H1 (cell line): ENCODE measurements at regions not wholly inside any gene's neighbourhood (a gene's known extent, or its start where the extent isn't known, plus 50 kb on each side); places are given as distances from the start of the nearest gene placed in this dataset.

ENCODE experiments used
- CTCF ChIA-PET: fragments of 300-600 bp; sonication (Branson Sonifier 250); formaldehyde crosslinking; loops from one replicate; lab custom pipeline; 2021; ENCODE audit not compliant: partially characterized antibody; lab: Charles Lee
- POLR2A ChIA-PET: fragments of 300-600 bp; sonication (Branson Sonifier 250); formaldehyde crosslinking; loops from one replicate; lab custom pipeline; 2021; ENCODE audit warnings: inconsistent platforms; ENCODE audit not compliant: partially characterized antibody; lab: Charles Lee
- DNase-seq, 2 experiments: peaks; one replicate each; pipeline versions ENCODE4 v3.0.0 to v3.0.0-alpha.2; 2010 to 2022; ENCODE audit warnings: low spot score in 2 of 2, low read depth in 1 of 2, mixed read lengths in 1 of 2
- FAIRE-seq: peaks from 2 replicates; lab custom pipeline; 2011; peaks lifted over from hg19 to GRCh38; lab: Jason Lieb, UNC
- H2AFZ ChIP-seq: 2 replicates; pipeline ENCODE4 v1.8.1; 2012; ENCODE audit warnings: low read length, inconsistent platforms
- H2AK5ac ChIP-seq: 2 replicates; pipeline ENCODE4 v1.6.1; 2013; ENCODE audit warnings: low read depth, low read length
- H2BK120ac ChIP-seq: replicated peaks from 2 replicates; pipeline ENCODE3; 2013; ENCODE audit warnings: low read depth, low read length, inconsistent platforms
- H2BK12ac ChIP-seq: 2 replicates; pipeline ENCODE4 v1.6.1; 2013; ENCODE audit warnings: low read depth, low read length
- H2BK15ac ChIP-seq: 2 replicates; pipeline ENCODE4 v1.6.1; 2013; ENCODE audit warnings: low read length
- H2BK20ac ChIP-seq: 2 replicates; pipeline ENCODE4 v1.6.1; 2013; ENCODE audit warnings: low read length
- H2BK5ac ChIP-seq: 2 replicates; pipeline ENCODE4 v1.6.1; 2013; ENCODE audit warnings: low read depth, low read length
- H3K14ac ChIP-seq: 2 replicates; pipeline ENCODE4 v1.6.1; 2013; ENCODE audit warnings: inconsistent platforms; ENCODE audit not compliant: insufficient read length
- H3K18ac ChIP-seq: 2 replicates; pipeline ENCODE4 v1.6.1; 2013; ENCODE audit warnings: low read length; ENCODE audit errors: extremely low read depth
- H3K23ac ChIP-seq: 2 replicates; pipeline ENCODE4 v1.6.1; 2013; ENCODE audit warnings: inconsistent platforms; ENCODE audit not compliant: insufficient read length
- H3K23me2 ChIP-seq: 2 replicates; pipeline ENCODE4 v1.6.1; 2013; ENCODE audit warnings: low read depth, low read length
- H3K27ac ChIP-seq: 2 replicates; pipeline ENCODE4 v1.6.1; 2011; ENCODE audit warnings: low read depth, low read length, inconsistent platforms
- H3K27me3 ChIP-seq, 4 experiments: replicated peaks in 1 of 4; 1 replicate in 1 of 4; 2 replicates in 3 of 4; pipeline versions ENCODE4 v1.6.1 to v1.8.1; 2011 to 2013; ENCODE audit warnings: low read length in 3 of 4, mild to moderate bottlenecking in 3 of 4, inconsistent platforms in 2 of 4, mixed read lengths in 2 of 4, moderate library complexity in 1 of 4; ENCODE audit not compliant: control insufficient read depth in 3 of 4, insufficient read depth in 3 of 4; ENCODE audit errors: extremely low read depth in 1 of 4
- H3K36me3 ChIP-seq, 4 experiments: 2 replicates each; pipeline versions ENCODE4 v1.6.1 to v1.8.1; 2011 to 2013; ENCODE audit warnings: mild to moderate bottlenecking in 4 of 4, low read length in 3 of 4, moderate library complexity in 2 of 4, control low read depth in 1 of 4, inconsistent platforms in 1 of 4; ENCODE audit not compliant: insufficient read depth in 4 of 4, control insufficient read depth in 2 of 4
- H3K4ac ChIP-seq: replicated peaks from 2 replicates; pipeline ENCODE3; 2013; ENCODE audit warnings: low read length, low read depth, mixed read lengths, inconsistent platforms; ENCODE audit not compliant: insufficient read length
- H3K4me1 ChIP-seq, 4 experiments: replicated peaks in 1 of 4; 1 replicate in 1 of 4; 2 replicates in 3 of 4; pipeline versions ENCODE4 v1.6.1 to v1.8.1; 2011 to 2013; ENCODE audit warnings: low read length in 3 of 4, inconsistent platforms in 2 of 4, mixed read lengths in 1 of 4; ENCODE audit not compliant: insufficient read depth in 4 of 4, control insufficient read depth in 3 of 4
- H3K4me2 ChIP-seq, 2 experiments: 2 replicates each; pipeline versions ENCODE4 v1.6.1 to v1.8.1; 2011 to 2013; ENCODE audit warnings: low read depth in 2 of 2, low read length in 2 of 2, control low read depth in 1 of 2, inconsistent platforms in 1 of 2, mild to moderate bottlenecking in 1 of 2; ENCODE audit not compliant: insufficient read depth in 1 of 2
- H3K4me3 ChIP-seq, 4 experiments: fragments of 200-600, 300-600 bp in 1 of 4; sonication (generic), shearing (Covaris generic), sonication (Bioruptor Twin) in 1 of 4; 2 replicates each; pipeline versions ENCODE4 v1.5.1 to v1.8.1; 2011 to 2016; ENCODE audit warnings: low read length in 4 of 4, low read depth in 3 of 4, control low read depth in 2 of 4, inconsistent platforms in 2 of 4, mild to moderate bottlenecking in 2 of 4, mixed read lengths in 1 of 4, moderate library complexity in 1 of 4; ENCODE audit not compliant: insufficient read depth in 2 of 4; ENCODE audit errors: extremely low read depth in 1 of 4
- H3K56ac ChIP-seq: replicated peaks from 2 replicates; pipeline ENCODE3; 2013; ENCODE audit warnings: low read depth, mild to moderate bottlenecking, mixed read lengths, low read length, inconsistent platforms; ENCODE audit not compliant: insufficient read length
- H3K79me1 ChIP-seq: 2 replicates; pipeline ENCODE4 v1.6.1; 2013; ENCODE audit warnings: low read depth, low read length, control low read depth
- H3K79me2 ChIP-seq, 2 experiments: 2 replicates each; pipeline versions ENCODE4 v1.6.1 to v1.8.1; 2012 to 2013; ENCODE audit warnings: low read length in 2 of 2, mild to moderate bottlenecking in 2 of 2, inconsistent platforms in 1 of 2; ENCODE audit not compliant: insufficient read depth in 2 of 2, control insufficient read depth in 1 of 2
- H3K9ac ChIP-seq, 4 experiments: replicated peaks in 1 of 4; 1 replicate in 1 of 4; 2 replicates in 3 of 4; pipeline versions ENCODE4 v1.6.1 to v1.8.1; 2011 to 2013; ENCODE audit warnings: low read depth in 3 of 4, low read length in 3 of 4, control low read depth in 2 of 4, mild to moderate bottlenecking in 2 of 4, moderate library complexity in 2 of 4, inconsistent platforms in 1 of 4; ENCODE audit errors: extremely low read depth in 1 of 4
- H3K9me3 ChIP-seq, 2 experiments: 2 replicates each; pipeline versions ENCODE4 v1.6.1 to v1.8.1; 2012 to 2013; ENCODE audit warnings: mild to moderate bottlenecking in 2 of 2, moderate library complexity in 2 of 2, control low read depth in 1 of 2, inconsistent platforms in 1 of 2, low read depth in 1 of 2, low read length in 1 of 2, mixed read lengths in 1 of 2; ENCODE audit not compliant: insufficient read depth in 2 of 2
- H4K20me1 ChIP-seq, 2 experiments: replicated peaks in 1 of 2; 2 replicates each; pipeline versions ENCODE3 to v1.8.1; 2011 to 2013; ENCODE audit warnings: inconsistent platforms in 2 of 2, low read length in 2 of 2, mild to moderate bottlenecking in 1 of 2; ENCODE audit not compliant: insufficient read depth in 2 of 2, control insufficient read depth in 1 of 2
- H4K5ac ChIP-seq: 2 replicates; pipeline ENCODE4 v1.6.1; 2013; ENCODE audit warnings: low read length, low read depth, mixed read lengths, inconsistent platforms; ENCODE audit not compliant: insufficient read length
- H4K8ac ChIP-seq: 2 replicates; pipeline ENCODE4 v1.8.0; 2013; ENCODE audit warnings: mild to moderate bottlenecking, moderate library complexity, low read length, inconsistent platforms; ENCODE audit not compliant: insufficient read depth; ENCODE audit errors: extremely low read depth
- H4K91ac ChIP-seq: replicated peaks from 2 replicates; pipeline ENCODE3; 2013; ENCODE audit warnings: low read length, mixed read lengths, inconsistent platforms; ENCODE audit not compliant: insufficient read length
- BRCA1 ChIP-seq: IDR thresholded peaks from 2 replicates; pipeline ENCODE4 v1.6.1; 2012; ENCODE audit warnings: low read depth, low read length, improper control_type of control experiment
- FOSL1 ChIP-seq: IDR thresholded peaks from 2 replicates; pipeline ENCODE4 v1.6.1; 2011; ENCODE audit warnings: mild to moderate bottlenecking, low read depth, low read length, moderate library complexity; ENCODE audit not compliant: insufficient read depth
- SIX5 ChIP-seq: IDR thresholded peaks from 2 replicates; pipeline ENCODE4 v1.6.1; 2011; ENCODE audit warnings: mild to moderate bottlenecking, low read depth, low read length
- SP1 ChIP-seq: IDR thresholded peaks from 2 replicates; pipeline ENCODE4 v1.6.1; 2011; ENCODE audit warnings: low read depth, low read length
- WGBS, 2 experiments: shearing (Covaris generic) in 1 of 2; methylation state at CpG; one replicate each; pipeline versions ENCODE4 v1.1.6 to v1.1.7; 2013 to 2015; ENCODE audit warnings: low lambda C conversion rate in 2 of 2, mixed read lengths in 2 of 2, inconsistent platforms in 1 of 2, low coverage in 1 of 2, missing lambda C conversion rate in 1 of 2; ENCODE audit not compliant: insufficient replicate concordance in 2 of 2, insufficient coverage in 1 of 2, insufficient read length in 1 of 2; ENCODE audit errors: extremely low coverage in 1 of 2, missing lambda C conversion rate in 1 of 2; 5-methylcytosine and 5-hydroxymethylcytosine counted together

DNA sequence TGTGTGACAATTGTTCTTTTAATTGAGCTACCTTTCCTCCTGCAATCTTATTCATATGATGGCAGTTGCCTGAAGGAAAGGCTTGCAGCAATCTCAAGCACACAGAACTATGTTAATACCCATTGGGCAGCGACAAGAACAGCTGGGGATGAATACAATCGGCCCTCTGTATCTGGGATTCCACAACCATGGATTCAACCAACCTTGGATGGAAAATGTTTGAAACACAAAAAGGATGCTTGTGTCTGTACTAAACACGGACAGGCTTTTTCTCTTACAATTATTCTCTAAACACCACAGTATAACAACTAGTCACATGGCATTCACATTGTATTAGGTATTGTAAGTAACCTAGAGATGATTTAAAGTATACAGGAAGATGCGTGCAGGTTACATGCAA is 256.1 kb upstream of the SIX2 start:
- Histone ChIP-seq H2BK15ac (no peak overlapping the region), H3K4me2 (no peak overlapping the region), H3K4ac (no peak overlapping the region)
- TF ChIP-seq BRCA1 = no peak
- TF ChIP-seq SIX5 = no peak
- TF ChIP-seq FOSL1 = no peak
- TF ChIP-seq SP1 = no peak
- TF ChIP-seq, all 59 proteins: peak for 0
- Histone ChIP-seq H2BK12ac (no peak overlapping the region), H4K91ac (no peak overlapping the region), H2AK5ac (no peak overlapping the region), H3K27me3 (no peaks in the 10 kb centered on the region), H4K5ac (no peak overlapping the region), H3K4me3 (no peak overlapping the region), H2AFZ (no peak overlapping the region), H3K4me1 (peaks cover 0 to 2% (median 0%) of the 10 kb centered on the region in 4 experiments; a peak in 1 of 7 replicates), H3K36me3 (no peaks in the 10 kb centered on the region), H3K79me1 (no peaks in the 10 kb centered on the region), H3K14ac (no peak overlapping the region), H4K8ac (no peak overlapping the region), H3K9ac (no peak overlapping the region), H2BK5ac (no peak overlapping the region), H2BK20ac (no peak overlapping the region), H3K56ac (no peak overlapping the region), H4K20me1 (no peaks in the 10 kb centered on the region), H3K79me2 (no peaks in the 10 kb centered on the region), H3K27ac (no peak overlapping the region), H3K23me2 (no peaks in the 10 kb centered on the region; the same call in 1 of the 2 replicates), H3K18ac (no peak overlapping the region), H3K9me3 (peaks cover 8 to 9% of the 10 kb centered on the region in 2 experiments; a peak in 3 of 4 replicates), H3K23ac (no peak overlapping the region), H2BK120ac (no peak overlapping the region)
- DNase-seq (no peak), FAIRE-seq (no peak)
- 95% methylated on average over 4 of the region's 4 CpGs; no CpG with 5 or more reads in 1 of the 2 experiments for WGBS, 2 experiments
- ChIA-PET CTCF (no interaction called here), POLR2A (no interaction called here)
